ENCODE measurements at regions not wholly inside any gene's neighbourhood (a gene's known extent, or its start where the extent isn't known, plus 50 kb on each side); places are given as distances from the start of the nearest gene placed in this dataset.

DNA sequence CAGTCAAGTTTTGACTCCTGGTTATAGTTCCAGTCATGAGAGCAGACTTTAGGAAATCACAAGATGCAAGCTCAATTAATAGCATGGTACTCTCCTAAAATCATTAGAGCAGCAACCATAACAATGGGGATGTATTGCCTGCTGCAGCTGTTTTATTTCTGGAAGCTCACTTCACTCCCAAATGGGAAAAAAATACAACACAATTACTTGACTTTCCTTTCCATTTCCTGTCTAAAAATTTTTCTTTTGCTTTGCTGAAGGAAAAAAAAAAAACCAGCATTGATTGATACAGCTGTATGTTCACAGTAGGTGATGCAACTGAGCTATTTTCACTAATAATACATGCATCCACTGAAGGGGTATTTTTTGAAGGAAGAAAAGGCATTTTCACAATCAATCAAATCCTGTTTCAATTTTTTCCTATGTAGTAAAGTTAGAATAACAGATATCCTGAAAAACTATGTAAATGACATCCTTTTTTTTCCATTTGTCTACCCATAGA is 143.9 kb upstream of the NOVA1 start:
- Histone ChIP-seq H3K4me3 (no peak overlapping the region), H3K4me1 (ENCODE audit: low read depth) (no peaks in the 10 kb centered on the region), H3K36me3 (ENCODE audit: low read depth) (no peaks in the 10 kb centered on the region), H3K9me3 (no peaks in the 10 kb centered on the region)
- ATAC-seq = no peak
- no peak for DNase-seq
- TF ChIP-seq, protein P1, sequence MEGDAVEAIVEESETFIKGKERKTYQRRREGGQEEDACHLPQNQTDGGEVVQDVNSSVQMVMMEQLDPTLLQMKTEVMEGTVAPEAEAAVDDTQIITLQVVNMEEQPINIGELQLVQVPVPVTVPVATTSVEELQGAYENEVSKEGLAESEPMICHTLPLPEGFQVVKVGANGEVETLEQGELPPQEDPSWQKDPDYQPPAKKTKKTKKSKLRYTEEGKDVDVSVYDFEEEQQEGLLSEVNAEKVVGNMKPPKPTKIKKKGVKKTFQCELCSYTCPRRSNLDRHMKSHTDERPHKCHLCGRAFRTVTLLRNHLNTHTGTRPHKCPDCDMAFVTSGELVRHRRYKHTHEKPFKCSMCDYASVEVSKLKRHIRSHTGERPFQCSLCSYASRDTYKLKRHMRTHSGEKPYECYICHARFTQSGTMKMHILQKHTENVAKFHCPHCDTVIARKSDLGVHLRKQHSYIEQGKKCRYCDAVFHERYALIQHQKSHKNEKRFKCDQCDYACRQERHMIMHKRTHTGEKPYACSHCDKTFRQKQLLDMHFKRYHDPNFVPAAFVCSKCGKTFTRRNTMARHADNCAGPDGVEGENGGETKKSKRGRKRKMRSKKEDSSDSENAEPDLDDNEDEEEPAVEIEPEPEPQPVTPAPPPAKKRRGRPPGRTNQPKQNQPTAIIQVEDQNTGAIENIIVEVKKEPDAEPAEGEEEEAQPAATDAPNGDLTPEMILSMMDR (IDR thresholded peaks at IDR 0.05) = no peak
- intact Hi-C loops (cut with DNase I, micrococcal nuclease) = no loop called here

DNA sequence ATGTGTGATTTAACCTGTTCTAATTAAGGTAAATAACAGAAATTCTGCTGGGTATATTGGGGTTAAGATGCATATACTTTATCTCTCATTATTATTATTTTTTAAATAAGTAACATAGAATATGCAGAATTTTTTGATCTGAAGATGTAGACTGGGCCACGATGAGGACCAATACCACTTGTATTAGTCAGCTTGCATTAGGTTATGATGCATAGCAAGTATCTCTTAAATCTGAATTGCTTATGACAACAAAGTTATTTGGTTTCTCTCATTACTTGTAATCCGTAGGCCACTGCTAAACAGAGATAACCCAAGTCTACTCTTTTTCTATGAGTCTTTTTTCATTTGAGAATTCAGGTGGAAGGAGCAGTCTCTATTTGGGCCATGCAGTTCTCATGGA is 145.5 kb upstream of the NOVA1 start:
- DNase-seq = no peak
- no peak for ATAC-seq
- TF ChIP-seq, protein P1 (IDR thresholded peaks at IDR 0.05) = no peak
- no peaks in the 10 kb centered on the region for H3K4me1 ChIP-seq (ENCODE audit: low read depth)
- H3K9me3 ChIP-seq = no peaks in the 10 kb centered on the region
- intact Hi-C loops (cut with DNase I, micrococcal nuclease) = no loop called here
- no peaks in the 10 kb centered on the region for H3K36me3 ChIP-seq (ENCODE audit: low read depth)
- H3K4me3 ChIP-seq = no peak overlapping the region

DNA sequence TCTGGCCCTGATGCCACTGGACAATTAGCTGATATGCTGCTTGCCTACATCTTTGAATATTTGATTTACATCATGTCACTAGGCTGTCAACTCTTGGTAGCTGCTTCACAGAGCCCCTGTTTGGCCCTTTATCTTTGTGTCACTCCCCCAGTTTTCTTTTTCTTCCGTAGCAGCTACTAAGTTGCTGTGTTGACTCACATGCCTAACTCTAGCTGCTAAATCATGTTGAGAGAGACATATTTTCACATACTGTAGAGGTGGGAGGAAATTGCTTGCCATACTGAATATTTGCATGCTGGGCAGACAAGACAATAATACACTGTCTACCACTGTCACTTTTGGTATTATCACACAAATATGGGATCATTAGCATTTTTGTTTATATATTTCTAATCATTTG is 147.1 kb upstream of the NOVA1 start:
- Histone ChIP-seq H3K9me3 (no peaks in the 10 kb centered on the region), H3K4me1 (ENCODE audit: low read depth) (no peaks in the 10 kb centered on the region), H3K36me3 (ENCODE audit: low read depth) (no peaks in the 10 kb centered on the region), H3K4me3 (no peak overlapping the region)
- TF ChIP-seq, protein P1 (IDR thresholded peaks at IDR 0.05) = no peak
- no peak for DNase-seq
- intact Hi-C loops (cut with DNase I, micrococcal nuclease) = no loop called here
- no peak for ATAC-seq

DNA sequence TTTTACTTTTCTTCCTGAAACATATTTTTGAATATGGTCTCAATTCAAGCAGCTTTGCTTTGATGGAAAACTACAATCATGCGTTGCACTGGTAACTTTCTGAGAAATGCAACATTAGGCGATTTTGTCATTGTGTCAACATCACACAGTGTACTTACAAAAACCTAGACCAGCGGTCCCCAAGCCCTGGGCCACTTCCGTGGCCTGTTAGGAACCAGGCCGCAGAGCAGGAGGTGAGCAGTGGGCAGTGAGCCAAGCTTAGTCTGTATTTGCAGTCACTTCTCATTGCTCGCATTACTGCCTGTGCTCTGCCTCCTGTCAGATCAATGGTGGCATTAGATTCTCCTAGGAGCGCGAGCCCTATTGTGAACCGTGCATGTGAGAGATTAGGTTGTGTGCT is 163.7 kb upstream of the NOVA1 start:
- Histone ChIP-seq H3K9me3 (no peaks in the 10 kb centered on the region), H3K4me3 (no peak overlapping the region), H3K4me1 (ENCODE audit: low read depth) (no peaks in the 10 kb centered on the region), H3K36me3 (ENCODE audit: low read depth) (no peaks in the 10 kb centered on the region)
- ATAC-seq = no peak
- TF ChIP-seq, protein P1 (IDR thresholded peaks at IDR 0.05) = no peak
- no peak for DNase-seq
- intact Hi-C loops (cut with DNase I, micrococcal nuclease) = no loop called here

DNA sequence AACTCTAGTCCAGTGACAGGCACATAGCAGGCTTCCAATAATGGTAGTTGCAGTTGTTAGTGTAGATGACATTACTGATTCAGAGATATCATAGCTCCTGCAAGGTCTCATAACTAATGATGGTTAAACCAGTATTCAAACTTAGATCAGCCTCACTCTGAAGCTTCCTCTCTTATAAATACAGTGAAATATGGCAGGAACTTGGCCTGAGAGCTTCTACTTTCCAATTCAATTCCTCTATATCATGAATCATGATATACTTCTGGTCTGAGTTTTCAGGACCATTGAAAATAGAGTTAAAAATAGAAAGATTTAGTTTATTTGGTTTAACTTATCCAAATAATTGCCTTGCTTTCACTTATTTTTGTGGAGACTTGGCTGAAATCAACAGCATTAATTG is 167.5 kb upstream of the NOVA1 start:
- no peaks in the 10 kb centered on the region for H3K4me1 ChIP-seq (ENCODE audit: low read depth)
- intact Hi-C loops (cut with DNase I, micrococcal nuclease) = no loop called here
- TF ChIP-seq, protein P1 (IDR thresholded peaks at IDR 0.05) = no peak

More for the DNA sequence above, 167.5 kb upstream of the NOVA1 start:
- Histone ChIP-seq H3K36me3 (ENCODE audit: low read depth) (no peaks in the 10 kb centered on the region), H3K4me3 (no peak overlapping the region), H3K9me3 (no peaks in the 10 kb centered on the region)
- ATAC-seq = no peak
- no peak for DNase-seq
